Thyroid gland (tissue), 4 donors: ENCODE measurements at regions not wholly inside any gene's neighbourhood (a gene's known extent, or its start where the extent isn't known, plus 50 kb on each side); places are given as distances from the start of the nearest gene placed in this dataset.

Experiments
- POLR2A ChIP-seq, 2 donors: fragments of 450-650 bp; IDR thresholded peaks; one replicate each; pipeline ENCODE4 v1.6.1; 2017; ENCODE audit warnings: antibody characterized with exemption in 2 of 2, mild to moderate bottlenecking in 2 of 2, moderate library complexity in 1 of 2
- TF ChIP-seq, protein P1 (sequence below), 6 experiments: fragments of 200-600 bp in 3 of 6; fragments of 450-650 bp in 3 of 6; sonication (generic) in 3 of 6; IDR thresholded peaks; one replicate each; pipeline ENCODE4 v1.5.1; 2016 to 2019; ENCODE audit warnings: antibody characterized with exemption in 6 of 6, mild to moderate bottlenecking in 2 of 6, inconsistent platforms in 1 of 6, moderate library complexity in 1 of 6

DNA sequence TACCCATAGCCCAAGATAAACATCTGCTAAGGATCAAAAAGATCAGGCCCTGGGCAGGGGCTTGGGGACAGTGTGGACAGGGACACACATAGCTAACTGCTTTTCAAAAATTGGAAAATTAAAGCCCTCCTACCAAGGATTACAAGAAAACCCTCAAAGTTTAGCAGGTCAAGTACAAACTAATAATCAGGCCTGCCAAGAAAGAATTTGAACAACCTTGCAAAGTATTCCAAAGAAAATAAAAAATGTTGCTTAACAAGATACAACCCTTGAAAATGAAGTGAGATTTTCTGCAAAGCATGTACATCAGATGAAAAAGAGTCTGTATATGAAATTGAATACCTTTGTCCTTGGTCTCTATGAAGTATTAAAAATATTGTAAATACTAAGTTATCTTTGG lies 67.3 kb downstream of the KLF12 start:
- TF ChIP-seq, protein P1, sequence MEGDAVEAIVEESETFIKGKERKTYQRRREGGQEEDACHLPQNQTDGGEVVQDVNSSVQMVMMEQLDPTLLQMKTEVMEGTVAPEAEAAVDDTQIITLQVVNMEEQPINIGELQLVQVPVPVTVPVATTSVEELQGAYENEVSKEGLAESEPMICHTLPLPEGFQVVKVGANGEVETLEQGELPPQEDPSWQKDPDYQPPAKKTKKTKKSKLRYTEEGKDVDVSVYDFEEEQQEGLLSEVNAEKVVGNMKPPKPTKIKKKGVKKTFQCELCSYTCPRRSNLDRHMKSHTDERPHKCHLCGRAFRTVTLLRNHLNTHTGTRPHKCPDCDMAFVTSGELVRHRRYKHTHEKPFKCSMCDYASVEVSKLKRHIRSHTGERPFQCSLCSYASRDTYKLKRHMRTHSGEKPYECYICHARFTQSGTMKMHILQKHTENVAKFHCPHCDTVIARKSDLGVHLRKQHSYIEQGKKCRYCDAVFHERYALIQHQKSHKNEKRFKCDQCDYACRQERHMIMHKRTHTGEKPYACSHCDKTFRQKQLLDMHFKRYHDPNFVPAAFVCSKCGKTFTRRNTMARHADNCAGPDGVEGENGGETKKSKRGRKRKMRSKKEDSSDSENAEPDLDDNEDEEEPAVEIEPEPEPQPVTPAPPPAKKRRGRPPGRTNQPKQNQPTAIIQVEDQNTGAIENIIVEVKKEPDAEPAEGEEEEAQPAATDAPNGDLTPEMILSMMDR (IDR thresholded peaks at IDR 0.05) = no peak
- TF ChIP-seq POLR2A (IDR thresholded peaks at IDR 0.05) = no peak
